Liver (tissue), 8 donors: ENCODE measurements at regions not wholly inside any gene's neighbourhood (a gene's known extent, or its start where the extent isn't known, plus 50 kb on each side); places are given as distances from the start of the nearest gene placed in this dataset.

Experiments
- DNase-seq: peaks from one replicate; pipeline ENCODE4 v3.0.0-alpha.2; 2017; ENCODE audit warnings: low spot score
- H3K27ac ChIP-seq, 2 donors: one replicate each; pipeline ENCODE4 v1.7.0; 2013; ENCODE audit warnings: inconsistent platforms in 2 of 2, low read length in 2 of 2, control low read depth in 1 of 2, low read depth in 1 of 2, mild to moderate bottlenecking in 1 of 2
- H3K27me3 ChIP-seq, 4 donors: one replicate each; pipeline versions ENCODE4 v1.6.1 to v1.7.0; 2013; ENCODE audit warnings: low read length in 3 of 4, inconsistent platforms in 1 of 4, mild to moderate bottlenecking in 1 of 4, moderate library complexity in 1 of 4; ENCODE audit not compliant: control insufficient read depth in 4 of 4, insufficient read depth in 4 of 4
- H3K36me3 ChIP-seq, 4 donors: one replicate each; pipeline versions ENCODE4 v1.6.1 to v1.7.0; 2013; ENCODE audit warnings: low read length in 3 of 4, mild to moderate bottlenecking in 3 of 4, low read depth in 1 of 4, moderate library complexity in 1 of 4; ENCODE audit not compliant: control insufficient read depth in 4 of 4, insufficient read depth in 3 of 4
- H3K4me1 ChIP-seq, 4 donors: one replicate each; pipeline versions ENCODE4 v1.6.1 to v1.7.0; 2013; ENCODE audit warnings: low read length in 3 of 4, mild to moderate bottlenecking in 3 of 4, moderate library complexity in 1 of 4; ENCODE audit not compliant: control insufficient read depth in 4 of 4, insufficient read depth in 4 of 4
- H3K4me3 ChIP-seq, 3 donors: one replicate each; pipeline versions ENCODE4 v1.6.1 to v1.7.0; 2013; ENCODE audit warnings: low read length in 3 of 3, control low read depth in 1 of 3, low read depth in 1 of 3, mild to moderate bottlenecking in 1 of 3
- H3K9ac ChIP-seq, 2 donors: one replicate each; pipeline ENCODE4 v1.7.0; 2013; ENCODE audit warnings: low read length in 2 of 2, mild to moderate bottlenecking in 2 of 2, moderate library complexity in 2 of 2, control low read depth in 1 of 2, low read depth in 1 of 2
- H3K9me3 ChIP-seq, 4 donors: one replicate each; pipeline versions ENCODE4 v1.6.1 to v1.7.0; 2013; ENCODE audit warnings: low read length in 3 of 4; ENCODE audit not compliant: control insufficient read depth in 4 of 4
- CTCF ChIP-seq: fragments of 150-350 bp; IDR thresholded peaks from 2 replicates; pipeline ENCODE4 v1.5.1; 2017; ENCODE audit warnings: improper control_type of control experiment, low read depth, low read length; ENCODE audit not compliant: missing input control
- FOXA1 ChIP-seq: IDR thresholded peaks from 2 replicates; pipeline ENCODE4 v1.6.1; 2016; ENCODE audit warnings: antibody characterized with exemption
- FOXA2 ChIP-seq: IDR thresholded peaks from 2 replicates; pipeline ENCODE4 v1.6.1; 2016; ENCODE audit warnings: antibody characterized with exemption
- GABPA ChIP-seq, 2 donors: IDR thresholded peaks in 1 of 2; conservative IDR thresholded peaks in 1 of 2; 2 replicates each; pipeline ENCODE4 v1.6.1; 2016; ENCODE audit warnings: antibody characterized with exemption in 2 of 2, mild to moderate bottlenecking in 1 of 2, moderate library complexity in 1 of 2
- HNF4A ChIP-seq, 2 donors: conservative IDR thresholded peaks; 2 replicates each; pipeline ENCODE4 v1.6.1; 2016; ENCODE audit warnings: antibody characterized with exemption in 2 of 2, mild to moderate bottlenecking in 2 of 2
- HNF4G ChIP-seq: IDR thresholded peaks from 2 replicates; pipeline ENCODE4 v1.6.1; 2016; ENCODE audit warnings: antibody characterized with exemption
- JUND ChIP-seq, 2 donors: IDR thresholded peaks; 2 replicates each; pipeline ENCODE4 v1.6.1; 2016; ENCODE audit warnings: antibody characterized with exemption in 2 of 2
- NR2F2 ChIP-seq: IDR thresholded peaks from 2 replicates; pipeline ENCODE4 v1.6.1; 2016; ENCODE audit warnings: antibody characterized with exemption
- RXRA ChIP-seq, 2 donors: IDR thresholded peaks; 2 replicates each; pipeline ENCODE4 v1.6.1; 2017 to 2018; ENCODE audit warnings: antibody characterized with exemption in 2 of 2, mild to moderate bottlenecking in 1 of 2
- SP1 ChIP-seq: IDR thresholded peaks from 2 replicates; pipeline ENCODE4 v1.6.1; 2018; ENCODE audit warnings: antibody characterized with exemption, mild to moderate bottlenecking
- WGBS: extraction: QIAGEN DNeasy Blood & Tissue Kit; methylation state at CpG from one replicate; pipeline ENCODE4 v1.1.7; 2013; 5-methylcytosine and 5-hydroxymethylcytosine counted together
- TF ChIP-seq, protein P1 (sequence below): IDR thresholded peaks from 2 replicates; pipeline ENCODE4 v1.6.1; 2016; ENCODE audit warnings: antibody characterized with exemption, mild to moderate bottlenecking
- TF ChIP-seq, protein P2 (sequence below): IDR thresholded peaks from 2 replicates; pipeline ENCODE4 v1.6.1; 2016; ENCODE audit warnings: antibody characterized with exemption
- TF ChIP-seq, protein P3 (sequence below): IDR thresholded peaks from 2 replicates; pipeline ENCODE4 v1.6.1; 2016; ENCODE audit warnings: antibody characterized with exemption
- donor health status: healthy.
- donor health status: healthy.
- donor health status: healthy.
- donor health status: healthy.
- donor health status: healthy.

DNA sequence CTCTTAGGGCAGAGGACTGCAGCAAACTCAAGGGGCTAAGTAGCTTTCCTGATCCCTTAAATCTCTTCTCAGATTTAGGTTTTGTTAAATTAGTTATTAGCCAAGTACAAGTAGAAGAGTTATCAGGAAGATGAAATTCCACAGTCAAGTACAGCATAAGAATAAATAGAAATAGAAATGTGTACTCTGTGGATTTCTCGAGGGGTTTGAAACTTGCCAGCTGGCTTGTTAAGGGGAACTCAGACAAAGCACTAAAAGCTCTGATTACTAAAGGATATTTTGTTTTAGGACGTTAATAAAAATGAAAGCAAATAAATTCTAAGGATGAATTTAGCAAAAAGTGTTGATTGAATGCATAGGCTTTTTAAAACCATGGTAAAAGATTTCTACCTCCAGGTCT is 654.6 kb downstream of the RAPGEF2 start:
- no peak for DNase-seq
- no peaks in the 10 kb centered on the region for H3K36me3 ChIP-seq
- H3K4me3 ChIP-seq: no peak overlapping the region
- no peaks in the 10 kb centered on the region for H3K4me1 ChIP-seq
- WGBS: 58% methylated on average over 2 of the region's 2 CpGs
- H3K27ac ChIP-seq: no peak overlapping the region
- H3K27me3 ChIP-seq: no peaks in the 10 kb centered on the region
- H3K9me3 ChIP-seq: no peaks in the 10 kb centered on the region
- no peak for TF ChIP-seq CTCF
- TF ChIP-seq GABPA (IDR thresholded peaks at IDR 0.05 in 1 of 2, conservative IDR thresholded peaks at IDR 0.05 in 1 of 2): no peak
- TF ChIP-seq FOXA1: no peak
- no peak for TF ChIP-seq NR2F2
- TF ChIP-seq FOXA2: no peak
- TF ChIP-seq JUND (IDR thresholded peaks at IDR 0.05): no peak
- TF ChIP-seq, protein P1, sequence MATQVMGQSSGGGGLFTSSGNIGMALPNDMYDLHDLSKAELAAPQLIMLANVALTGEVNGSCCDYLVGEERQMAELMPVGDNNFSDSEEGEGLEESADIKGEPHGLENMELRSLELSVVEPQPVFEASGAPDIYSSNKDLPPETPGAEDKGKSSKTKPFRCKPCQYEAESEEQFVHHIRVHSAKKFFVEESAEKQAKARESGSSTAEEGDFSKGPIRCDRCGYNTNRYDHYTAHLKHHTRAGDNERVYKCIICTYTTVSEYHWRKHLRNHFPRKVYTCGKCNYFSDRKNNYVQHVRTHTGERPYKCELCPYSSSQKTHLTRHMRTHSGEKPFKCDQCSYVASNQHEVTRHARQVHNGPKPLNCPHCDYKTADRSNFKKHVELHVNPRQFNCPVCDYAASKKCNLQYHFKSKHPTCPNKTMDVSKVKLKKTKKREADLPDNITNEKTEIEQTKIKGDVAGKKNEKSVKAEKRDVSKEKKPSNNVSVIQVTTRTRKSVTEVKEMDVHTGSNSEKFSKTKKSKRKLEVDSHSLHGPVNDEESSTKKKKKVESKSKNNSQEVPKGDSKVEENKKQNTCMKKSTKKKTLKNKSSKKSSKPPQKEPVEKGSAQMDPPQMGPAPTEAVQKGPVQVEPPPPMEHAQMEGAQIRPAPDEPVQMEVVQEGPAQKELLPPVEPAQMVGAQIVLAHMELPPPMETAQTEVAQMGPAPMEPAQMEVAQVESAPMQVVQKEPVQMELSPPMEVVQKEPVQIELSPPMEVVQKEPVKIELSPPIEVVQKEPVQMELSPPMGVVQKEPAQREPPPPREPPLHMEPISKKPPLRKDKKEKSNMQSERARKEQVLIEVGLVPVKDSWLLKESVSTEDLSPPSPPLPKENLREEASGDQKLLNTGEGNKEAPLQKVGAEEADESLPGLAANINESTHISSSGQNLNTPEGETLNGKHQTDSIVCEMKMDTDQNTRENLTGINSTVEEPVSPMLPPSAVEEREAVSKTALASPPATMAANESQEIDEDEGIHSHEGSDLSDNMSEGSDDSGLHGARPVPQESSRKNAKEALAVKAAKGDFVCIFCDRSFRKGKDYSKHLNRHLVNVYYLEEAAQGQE: no peak
- TF ChIP-seq RXRA (IDR thresholded peaks at IDR 0.05): no peak
- no peak for TF ChIP-seq SP1
- TF ChIP-seq, protein P2, sequence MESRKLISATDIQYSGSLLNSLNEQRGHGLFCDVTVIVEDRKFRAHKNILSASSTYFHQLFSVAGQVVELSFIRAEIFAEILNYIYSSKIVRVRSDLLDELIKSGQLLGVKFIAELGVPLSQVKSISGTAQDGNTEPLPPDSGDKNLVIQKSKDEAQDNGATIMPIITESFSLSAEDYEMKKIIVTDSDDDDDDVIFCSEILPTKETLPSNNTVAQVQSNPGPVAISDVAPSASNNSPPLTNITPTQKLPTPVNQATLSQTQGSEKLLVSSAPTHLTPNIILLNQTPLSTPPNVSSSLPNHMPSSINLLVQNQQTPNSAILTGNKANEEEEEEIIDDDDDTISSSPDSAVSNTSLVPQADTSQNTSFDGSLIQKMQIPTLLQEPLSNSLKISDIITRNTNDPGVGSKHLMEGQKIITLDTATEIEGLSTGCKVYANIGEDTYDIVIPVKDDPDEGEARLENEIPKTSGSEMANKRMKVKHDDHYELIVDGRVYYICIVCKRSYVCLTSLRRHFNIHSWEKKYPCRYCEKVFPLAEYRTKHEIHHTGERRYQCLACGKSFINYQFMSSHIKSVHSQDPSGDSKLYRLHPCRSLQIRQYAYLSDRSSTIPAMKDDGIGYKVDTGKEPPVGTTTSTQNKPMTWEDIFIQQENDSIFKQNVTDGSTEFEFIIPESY: no peak
- no peak for TF ChIP-seq HNF4G
- no peak for TF ChIP-seq HNF4A (conservative IDR thresholded peaks at IDR 0.05)
- no peak overlapping the region for H3K9ac ChIP-seq

DNA sequence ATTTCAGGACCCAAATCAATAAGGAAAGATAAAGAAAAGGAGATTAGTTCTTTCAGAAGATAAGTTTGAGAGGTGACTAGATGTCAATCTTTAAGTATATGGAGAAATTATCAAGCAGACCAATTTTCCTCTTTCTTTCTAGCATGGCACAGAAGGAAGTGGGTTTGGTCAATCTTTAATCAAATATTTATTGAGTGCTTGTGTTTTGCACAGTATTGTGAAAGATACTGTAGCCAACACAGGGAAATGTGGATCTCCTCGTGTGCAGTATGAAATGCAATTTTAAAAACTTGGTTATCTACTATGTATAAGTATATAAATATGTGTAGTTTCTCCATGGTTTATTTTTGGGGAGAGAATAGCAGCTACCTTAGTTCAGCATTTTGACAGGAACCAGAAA is 655.2 kb downstream of the RAPGEF2 start:
- Histone ChIP-seq H3K9ac (no peak overlapping the region), H3K27me3 (no peaks in the 10 kb centered on the region), H3K4me1 (no peaks in the 10 kb centered on the region), H3K36me3 (no peaks in the 10 kb centered on the region), H3K9me3 (no peaks in the 10 kb centered on the region), H3K4me3 (no peak overlapping the region), H3K27ac (no peak overlapping the region)
- TF ChIP-seq CTCF: no peak
- TF ChIP-seq JUND (IDR thresholded peaks at IDR 0.05): no peak
- TF ChIP-seq, protein P2: no peak
- TF ChIP-seq, protein P3, sequence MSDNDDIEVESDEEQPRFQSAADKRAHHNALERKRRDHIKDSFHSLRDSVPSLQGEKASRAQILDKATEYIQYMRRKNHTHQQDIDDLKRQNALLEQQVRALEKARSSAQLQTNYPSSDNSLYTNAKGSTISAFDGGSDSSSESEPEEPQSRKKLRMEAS: no peak
- no peak for TF ChIP-seq GABPA (IDR thresholded peaks at IDR 0.05 in 1 of 2, conservative IDR thresholded peaks at IDR 0.05 in 1 of 2)
- no peak for TF ChIP-seq FOXA1
- no peak for TF ChIP-seq SP1
- TF ChIP-seq FOXA2: no peak
- 24% methylated on average over 1 of the region's 1 CpG for WGBS
- no peak for DNase-seq
